ENCODE measurements at regions not wholly inside any gene's neighbourhood (a gene's known extent, or its start where the extent isn't known, plus 50 kb on each side); places are given as distances from the start of the nearest gene placed in this dataset.

GRCh38 chr4:1460967-1461868 lies 55.0 kb upstream of the NKX1-1 start:
- H3K27me3 ChIP-seq (replicated peaks; ENCODE audit: control insufficient read depth, insufficient read depth, low read length) = no peaks in the 10 kb centered on the region
- ChIA-PET CTCF (no interaction called here), POLR2A (no interaction called here)
- peak in 1 of 2 experiments; percentile 15 for DNase-seq
- intact Hi-C loops (cut with micrococcal nuclease; ENCODE audit: unreplicated experiment) = no loop called here
- H3K36me3 ChIP-seq (ENCODE audit: control insufficient read depth, insufficient read depth, low read length) = no peaks in the 10 kb centered on the region
- H3K27ac Mint-ChIP-seq (ENCODE audit: unreplicated experiment) = no peak overlapping the region
- H3K9me3 ChIP-seq = no peaks in the 10 kb centered on the region
- no peaks in the 10 kb centered on the region for H3K4me1 ChIP-seq
- no peak overlapping the region for H3K4me3 Mint-ChIP-seq (ENCODE audit: unreplicated experiment)
- no peak for TF ChIP-seq CTCF (IDR thresholded peaks at IDR 0.05; ENCODE audit: insufficient read depth in 1 of 2, low read depth in 1 of 2, low read length in 1 of 2, severe bottlenecking in 1 of 2, unreplicated experiment in 1 of 2)
- no peak overlapping the region for H3K4me3 ChIP-seq (ENCODE audit: low read depth, low read length)
- H3K36me3 Mint-ChIP-seq (ENCODE audit: insufficient read depth, unreplicated experiment) = no peaks in the 10 kb centered on the region
- H3K9me3 Mint-ChIP-seq (ENCODE audit: unreplicated experiment) = no peaks in the 10 kb centered on the region
- no peaks in the 10 kb centered on the region for H3K4me1 Mint-ChIP-seq (ENCODE audit: low read depth, unreplicated experiment)
- H3K27me3 Mint-ChIP-seq (ENCODE audit: insufficient read depth, unreplicated experiment) = peaks cover 20% of the 10 kb centered on the region
- no TSS peak for BruUV-seq (replicated peaks)

- peak in 1 of 2 experiments; percentile 26 for DNase-seq
- no TSS peak for BruUV-seq (replicated peaks)
- H3K27me3 Mint-ChIP-seq (ENCODE audit: insufficient read depth, unreplicated experiment) = peaks cover 20% of the 10 kb centered on the region
- H3K4me1 Mint-ChIP-seq (ENCODE audit: low read depth, unreplicated experiment) = no peaks in the 10 kb centered on the region
- no peaks in the 10 kb centered on the region for H3K36me3 Mint-ChIP-seq (ENCODE audit: insufficient read depth, unreplicated experiment)
- no peak overlapping the region for H3K4me3 Mint-ChIP-seq (ENCODE audit: unreplicated experiment)
- H3K9me3 Mint-ChIP-seq (ENCODE audit: unreplicated experiment) = no peaks in the 10 kb centered on the region
- H3K36me3 ChIP-seq (ENCODE audit: control insufficient read depth, insufficient read depth, low read length) = no peaks in the 10 kb centered on the region
- ChIA-PET CTCF (no interaction called here), POLR2A (no interaction called here)
- intact Hi-C loops (cut with micrococcal nuclease; ENCODE audit: unreplicated experiment) = no loop called here
- no peak for TF ChIP-seq CTCF (IDR thresholded peaks at IDR 0.05; ENCODE audit: insufficient read depth in 1 of 2, low read depth in 1 of 2, low read length in 1 of 2, severe bottlenecking in 1 of 2, unreplicated experiment in 1 of 2)
- no peak overlapping the region for H3K27ac Mint-ChIP-seq (ENCODE audit: unreplicated experiment)
- no peaks in the 10 kb centered on the region for H3K4me1 ChIP-seq
- H3K27me3 ChIP-seq (replicated peaks; ENCODE audit: control insufficient read depth, insufficient read depth, low read length) = no peaks in the 10 kb centered on the region
- no peak overlapping the region for H3K4me3 ChIP-seq (ENCODE audit: low read depth, low read length)
- no peaks in the 10 kb centered on the region for H3K9me3 ChIP-seq
Measured at GRCh38 chr4:1459722-1460511, 53.7 kb upstream of the NKX1-1 start.

- H3K36me3 Mint-ChIP-seq (ENCODE audit: insufficient read depth, unreplicated experiment) = no peaks in the 10 kb centered on the region
- Histone ChIP-seq H3K36me3 (ENCODE audit: control insufficient read depth, insufficient read depth, low read length) (no peaks in the 10 kb centered on the region), H3K4me1 (no peaks in the 10 kb centered on the region), H3K27me3 (replicated peaks; ENCODE audit: control insufficient read depth, insufficient read depth, low read length) (no peaks in the 10 kb centered on the region), H3K4me3 (ENCODE audit: low read depth, low read length) (no peak overlapping the region), H3K9me3 (no peaks in the 10 kb centered on the region)
- CTCF ChIA-PET = interaction anchor here (0.6 kb wide), 1 partner anchor 190 kb away, joined by 4 read pairs; no protein-coding TSS in a partner anchor
- BruUV-seq (replicated peaks) = no TSS peak
- H3K27ac Mint-ChIP-seq (ENCODE audit: unreplicated experiment) = no peak overlapping the region
- no peak for TF ChIP-seq CTCF (IDR thresholded peaks at IDR 0.05; ENCODE audit: insufficient read depth in 1 of 2, low read depth in 1 of 2, low read length in 1 of 2, severe bottlenecking in 1 of 2, unreplicated experiment in 1 of 2)
- POLR2A ChIA-PET = no interaction called here
- intact Hi-C loops (cut with micrococcal nuclease; ENCODE audit: unreplicated experiment) = no loop called here
- no peaks in the 10 kb centered on the region for H3K4me1 Mint-ChIP-seq (ENCODE audit: low read depth, unreplicated experiment)
- no peak overlapping the region for H3K4me3 Mint-ChIP-seq (ENCODE audit: unreplicated experiment)
- H3K27me3 Mint-ChIP-seq (ENCODE audit: insufficient read depth, unreplicated experiment) = peaks cover 20% of the 10 kb centered on the region
- no peak for DNase-seq
- H3K9me3 Mint-ChIP-seq (ENCODE audit: unreplicated experiment) = peaks cover 2% of the 10 kb centered on the region
Measured at GRCh38 chr4:1459081-1459721, 53.0 kb upstream of the NKX1-1 start.

All from Caco-2 (cell line).